HG03442 (cell line): ENCODE measurements at regions not wholly inside any gene's neighbourhood (a gene's known extent, or its start where the extent isn't known, plus 50 kb on each side); places are given as distances from the start of the nearest gene placed in this dataset.
A peak's percentile ranks its signal among the peaks of the same experiment; 100 is the strongest.
"Not testable (repeated sequence)": the region's sequence is repeated elsewhere in the genome, so short reads cannot be mapped to it uniquely, and the experiment has no call there.

Experiments used
- ATAC-seq: cut with Tn5 transposase; IDR thresholded peaks from one replicate; pipeline ENCODE4 v1.9.1; 2021; ENCODE audit warnings: mild to moderate bottlenecking, moderate library complexity; ENCODE audit not compliant: unreplicated experiment

GRCh38 chr2:185984670-185985069, 246.1 kb downstream of the FSIP2 start:
- no peak for ATAC-seq

GRCh38 chr2:185988907-185989306, 250.3 kb downstream of the FSIP2 start:
- ATAC-seq, result not testable (repeated sequence)

DNA sequence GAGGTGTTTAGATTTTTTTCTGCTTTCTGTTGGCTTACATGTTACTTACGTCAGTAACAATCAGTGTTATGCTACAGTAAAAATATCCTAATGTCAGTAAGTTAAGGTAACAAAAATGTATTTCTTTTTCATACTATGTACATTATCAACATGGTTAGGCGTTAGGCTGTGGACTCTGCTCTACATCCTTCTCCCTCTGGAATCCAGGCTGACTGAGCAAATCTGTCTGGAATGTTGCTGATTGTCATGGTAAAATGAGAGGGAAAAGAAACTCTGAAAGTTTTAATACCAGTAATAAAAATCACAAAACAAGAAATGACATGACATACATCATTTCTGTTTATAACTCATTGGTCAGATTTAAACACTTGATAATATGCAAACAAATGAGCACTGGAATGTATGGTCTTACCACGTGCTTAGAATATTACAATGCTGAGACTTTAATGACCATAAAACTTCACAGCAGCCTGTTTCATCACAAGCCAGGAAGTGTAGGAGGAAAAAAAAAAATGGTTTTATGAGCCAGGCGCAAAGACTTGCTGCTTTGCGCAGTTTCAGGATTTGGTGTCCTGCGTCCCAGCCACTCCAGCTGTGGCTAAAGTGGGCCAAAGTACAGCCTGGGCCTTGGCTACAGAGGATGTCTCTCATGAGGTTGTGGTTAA, 252.4 kb downstream of the FSIP2 start:
- no peak for ATAC-seq

- ATAC-seq, result no peak
These were observed 260.0 kb downstream of the FSIP2 start for GRCh38 chr2:185998562-185999070.

GRCh38 chr2:186009341-186009740, 270.7 kb downstream of the FSIP2 start:
- no peak for ATAC-seq

DNA sequence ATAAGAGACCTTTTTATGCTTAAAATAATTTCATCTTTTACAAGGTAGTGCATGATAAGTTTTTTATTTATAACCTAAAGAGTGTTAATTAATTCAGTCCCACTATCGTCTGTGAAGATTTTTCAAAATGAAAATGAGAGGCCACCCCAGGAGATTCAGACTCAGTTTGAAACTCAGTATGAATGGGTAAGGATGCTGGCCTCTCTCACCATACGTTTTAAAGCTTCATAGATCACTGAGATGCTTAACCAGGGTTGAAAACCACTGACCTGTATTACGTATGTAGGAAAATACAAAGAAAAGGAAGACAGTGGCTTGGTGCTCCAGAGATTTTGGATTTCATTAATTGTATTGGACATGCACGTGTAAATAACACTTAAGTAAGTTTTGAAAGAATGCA, 278.7 kb downstream of the FSIP2 start:
- no peak for ATAC-seq

DNA sequence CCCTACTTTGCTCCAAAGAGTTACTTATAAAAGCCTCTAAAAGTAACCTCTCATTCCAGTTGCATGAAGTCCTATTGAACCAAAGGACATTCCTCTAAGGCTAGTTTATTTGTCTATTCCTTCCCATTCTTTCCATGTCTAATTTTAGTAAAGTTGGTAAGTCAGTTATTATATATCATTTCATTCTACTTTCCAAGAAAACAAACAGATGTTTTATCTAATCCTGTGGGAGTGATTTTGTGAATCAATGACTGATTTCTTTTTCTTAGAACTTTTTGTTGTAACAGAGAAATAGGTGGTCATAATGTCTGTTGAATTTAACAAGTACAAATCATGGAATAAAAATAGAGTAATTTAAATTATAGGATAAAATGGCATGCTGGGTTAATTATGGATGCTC, 286.3 kb downstream of the FSIP2 start:
- ATAC-seq, result no peak

GRCh38 chr2:186027922-186028321, 289.3 kb downstream of the FSIP2 start:
- ATAC-seq, result peak; percentile 69

DNA sequence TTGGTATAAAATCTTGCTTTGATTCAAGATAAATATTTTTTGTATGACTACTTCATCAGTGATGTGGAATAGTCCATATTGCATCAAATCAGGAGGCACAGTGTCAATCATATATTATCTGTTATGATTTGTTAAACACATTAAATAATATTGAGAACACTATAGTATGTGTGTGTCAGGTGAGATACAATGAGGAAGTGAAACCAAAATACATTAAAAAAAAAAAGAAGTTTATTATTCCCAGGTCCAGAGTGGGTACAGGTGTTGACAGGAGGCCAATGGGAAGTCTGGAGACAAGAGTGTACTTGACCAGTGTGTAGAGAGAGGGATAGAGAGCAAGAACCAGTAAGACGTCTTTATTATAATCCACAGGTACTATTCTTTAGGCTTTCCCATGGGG, 292.6 kb downstream of the FSIP2 start:
- ATAC-seq, result peak; percentile 34

- no peak for ATAC-seq
These were observed 293.6 kb downstream of the FSIP2 start for GRCh38 chr2:186032102-186032738.

GRCh38 chr2:186032930-186033329, 294.3 kb downstream of the FSIP2 start:
- no peak for ATAC-seq

GRCh38 chr2:186033541-186033940, 294.9 kb downstream of the FSIP2 start:
- no peak for ATAC-seq

GRCh38 chr2:186036862-186037449, 298.4 kb downstream of the FSIP2 start:
- ATAC-seq, result no peak

DNA sequence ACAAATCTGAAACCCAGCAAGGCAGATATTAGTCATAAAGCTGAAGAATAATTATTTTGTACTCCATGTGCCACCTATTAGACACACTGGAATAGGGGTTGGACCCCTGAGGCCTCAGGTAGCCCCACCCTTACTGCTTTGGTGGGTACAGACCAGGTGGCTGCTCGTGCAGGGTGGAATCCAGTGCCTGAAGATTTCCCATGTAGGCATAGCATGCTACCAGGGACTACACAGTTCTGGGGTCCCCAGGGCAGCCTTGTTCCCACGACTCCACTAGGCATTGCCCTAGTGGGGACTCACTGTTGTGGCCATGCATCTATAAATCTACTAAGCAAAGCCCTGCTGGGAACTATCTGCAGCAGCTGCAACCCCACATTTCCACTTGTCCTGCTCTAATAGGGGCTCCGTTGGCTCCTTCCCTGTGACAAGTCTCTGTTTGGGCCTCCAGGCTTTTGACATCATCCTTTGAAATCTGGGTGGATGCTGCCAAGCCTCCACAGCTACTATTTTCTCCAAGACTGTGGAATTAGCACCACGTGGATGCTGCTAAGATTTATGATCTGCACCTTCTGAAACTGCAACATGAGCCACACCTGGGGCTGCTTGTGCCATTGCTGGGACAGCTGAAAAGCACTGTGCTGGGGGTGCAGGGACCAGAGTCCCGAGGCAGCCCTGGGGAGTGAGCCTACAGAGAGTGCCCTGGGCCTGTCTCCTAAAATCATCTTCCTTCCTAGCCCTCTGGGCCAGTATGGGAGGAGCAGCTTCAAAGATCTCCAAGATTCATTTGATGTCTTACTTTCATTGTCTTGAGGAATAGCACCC, 303.8 kb downstream of the FSIP2 start:
- no peak for ATAC-seq

- ATAC-seq, result no peak
These were observed 306.2 kb downstream of the FSIP2 start for GRCh38 chr2:186044761-186045160.

- no peak for ATAC-seq
These were observed 314.3 kb downstream of the FSIP2 start for GRCh38 chr2:186052930-186053329.

DNA sequence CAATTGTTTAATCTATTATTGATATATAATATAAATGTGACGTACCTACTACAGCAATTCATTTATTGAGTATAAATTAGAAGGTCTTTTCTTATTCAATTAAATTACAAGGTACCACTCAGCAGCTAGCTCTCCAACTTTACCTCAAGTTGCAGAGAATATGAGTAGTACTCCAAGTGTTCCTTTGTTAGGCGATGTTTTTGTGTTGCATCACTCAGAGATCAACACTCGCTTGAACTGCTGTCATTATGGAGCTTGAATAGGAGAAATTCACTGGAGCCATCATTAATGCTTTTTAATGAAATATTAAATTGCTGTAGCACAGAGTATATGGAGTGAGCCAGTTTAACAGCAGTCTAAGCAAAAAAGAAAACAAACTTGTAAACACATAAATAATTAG, 320.0 kb downstream of the FSIP2 start:
- no peak for ATAC-seq

GRCh38 chr2:186059096-186059495, 320.5 kb downstream of the FSIP2 start:
- ATAC-seq, result no peak

GRCh38 chr2:186060744-186061440, 322.3 kb downstream of the FSIP2 start:
- ATAC-seq, result no peak

DNA sequence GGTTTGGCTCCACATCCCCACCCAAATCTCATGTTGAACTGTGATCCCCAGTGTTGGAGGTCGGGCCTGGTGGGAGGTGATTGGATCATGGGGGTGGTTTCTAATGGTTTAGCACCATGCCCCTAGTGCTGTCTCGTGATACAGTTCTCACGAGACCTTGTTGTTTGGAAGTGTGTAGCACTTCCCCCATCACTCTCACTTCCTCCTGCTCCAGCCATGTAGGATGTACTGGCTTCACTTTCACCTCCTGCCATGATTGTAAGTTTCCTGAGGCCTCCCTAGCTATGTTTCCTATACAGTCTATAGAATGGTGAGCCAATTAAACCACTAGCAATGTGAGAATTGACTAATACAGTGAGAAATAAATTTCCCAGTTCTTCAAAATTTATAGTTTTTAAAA, 325.9 kb downstream of the FSIP2 start:
- peak; percentile 53 for ATAC-seq

GRCh38 chr2:186065491-186065890, 326.9 kb downstream of the FSIP2 start:
- ATAC-seq, result no peak
